Erythroblast (primary cell): ENCODE measurements at regions not wholly inside any gene's neighbourhood (a gene's known extent, or its start where the extent isn't known, plus 50 kb on each side); places are given as distances from the start of the nearest gene placed in this dataset.
"Not testable (repeated sequence)": the region's sequence is repeated elsewhere in the genome, so short reads cannot be mapped to it uniquely, and the experiment has no call there.

Experiments used
- DNase-seq, 2 experiments: peaks; one replicate each; lab custom pipeline; 2025; lab: John Stamatoyannopoulos, UW
- GATA1 ChIP-seq: IDR thresholded peaks from 2 replicates; pipeline ENCODE4 v1.6.1; 2011; ENCODE audit warnings: low read depth, mild to moderate bottlenecking, control low read depth, low read length, moderate library complexity
- POLR2A ChIP-seq: IDR thresholded peaks from 2 replicates; pipeline ENCODE4 v1.6.1; 2011; ENCODE audit warnings: mild to moderate bottlenecking, low read length

DNA sequence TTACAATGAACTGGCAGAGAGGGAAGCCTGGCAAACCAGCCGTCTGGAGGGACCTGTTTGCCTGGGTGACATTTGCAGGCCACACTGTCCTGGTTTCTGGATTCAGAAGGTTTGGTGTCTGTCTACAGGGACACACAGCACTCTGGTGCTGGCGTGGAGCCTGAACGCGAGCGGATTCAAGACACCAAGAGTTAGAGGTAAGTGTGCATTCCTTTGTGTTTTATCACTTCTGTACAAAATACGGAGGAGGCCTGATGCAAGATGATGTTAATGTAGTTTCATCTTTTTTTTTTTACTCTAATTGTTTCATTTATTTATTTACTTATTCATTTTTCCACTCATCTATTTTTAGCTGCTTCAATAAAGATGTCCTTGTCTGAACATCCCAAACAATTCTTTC, 485.3 kb upstream of the ADARB2 start:
- TF ChIP-seq POLR2A (no peak), GATA1 (no peak)
- DNase-seq = no peak

DNA sequence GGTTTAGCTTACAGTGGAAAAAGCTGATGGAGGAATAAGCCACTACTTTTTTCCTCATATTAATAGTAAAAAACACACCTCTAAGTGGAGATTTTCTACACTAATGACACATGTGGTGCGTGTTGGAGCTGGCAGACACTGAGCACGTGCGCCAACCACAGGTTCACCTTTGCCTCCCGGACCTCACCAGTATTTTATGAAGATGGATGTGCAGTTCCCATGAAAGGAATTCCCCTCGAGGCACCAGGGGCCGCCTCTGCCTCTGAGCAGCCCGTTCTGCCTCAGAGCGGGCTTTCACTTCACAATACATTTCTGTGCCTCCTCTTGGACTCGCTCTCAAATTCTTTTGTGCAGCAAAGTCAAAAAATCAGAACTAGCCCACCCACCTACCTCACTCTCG, 477.5 kb upstream of the ADARB2 start:
- no peak for DNase-seq
- no peak for TF ChIP-seq GATA1
- no peak for TF ChIP-seq POLR2A

DNA sequence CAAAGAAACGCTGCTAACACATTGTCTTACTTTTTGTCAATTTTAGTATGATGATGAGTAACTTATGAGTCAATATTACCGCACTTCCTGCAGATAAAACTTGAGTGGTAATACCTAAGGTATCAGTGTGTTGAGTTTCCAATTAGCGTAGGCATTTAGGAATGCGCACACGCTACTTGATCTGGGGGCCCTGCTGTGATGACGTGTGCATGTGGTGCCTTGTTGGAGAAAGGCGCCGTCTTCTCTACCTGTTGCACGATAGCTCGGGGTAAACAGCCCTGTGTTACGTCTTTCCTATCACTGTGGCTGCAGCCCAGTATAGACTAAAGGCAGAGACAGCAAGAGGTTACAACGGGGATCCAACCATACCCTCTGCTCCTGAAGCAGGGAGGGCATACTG, 476.8 kb upstream of the ADARB2 start:
- DNase-seq = no peak
- TF ChIP-seq GATA1 = no peak
- TF ChIP-seq POLR2A = no peak

DNA sequence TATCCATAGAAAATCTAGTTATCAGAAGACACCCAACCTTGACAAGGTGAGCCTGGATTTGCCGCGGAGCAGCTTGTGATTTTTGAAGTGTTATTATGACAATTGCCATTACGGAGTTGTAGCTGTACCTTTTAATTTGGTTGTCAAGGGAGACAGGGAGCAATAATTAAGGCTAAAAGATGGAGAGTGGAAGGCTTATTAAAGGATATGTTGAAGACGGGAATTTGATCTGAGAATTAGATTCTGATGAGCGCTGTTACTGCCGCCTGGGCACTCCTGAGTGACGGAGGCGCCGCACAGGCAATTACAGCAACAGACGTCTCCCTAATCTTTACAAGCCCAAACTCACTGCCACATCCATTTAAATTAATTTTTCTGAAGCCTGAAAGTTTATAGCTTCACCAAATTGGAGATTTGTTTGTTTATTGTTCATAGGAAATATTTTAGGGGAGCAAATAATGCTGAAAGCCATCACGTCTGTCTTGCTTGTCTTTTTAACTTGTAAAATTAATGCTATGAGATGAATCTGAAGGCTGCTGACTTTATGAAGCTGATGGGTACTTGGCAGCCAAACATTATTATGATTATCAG, 475.0 kb upstream of the ADARB2 start:
- DNase-seq = no peak

DNA sequence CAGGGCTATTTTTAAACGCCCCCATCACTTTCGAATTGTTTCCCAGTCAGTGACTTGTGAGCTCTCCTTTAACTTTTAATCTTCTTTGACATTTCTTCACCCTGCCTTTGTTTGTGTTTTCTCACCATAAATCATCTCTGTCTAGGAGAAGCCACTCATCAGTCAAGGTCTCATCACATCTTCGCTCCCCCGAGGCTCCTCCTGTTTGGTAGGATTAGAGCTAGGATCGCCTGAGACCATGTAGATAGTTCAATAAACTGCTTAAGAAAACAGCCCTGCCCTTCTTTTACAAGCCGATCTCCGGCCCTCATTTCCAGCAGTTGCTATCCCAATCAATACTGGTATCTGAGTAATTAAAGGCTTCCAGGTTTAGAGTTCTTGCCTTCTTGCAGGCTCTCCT, 472.8 kb upstream of the ADARB2 start:
- TF ChIP-seq POLR2A (no peak), GATA1 (no peak)
- DNase-seq = no peak

More for the DNA sequence above, 475.0 kb upstream of the ADARB2 start:
- TF ChIP-seq GATA1 = no peak
- no peak for TF ChIP-seq POLR2A

DNA sequence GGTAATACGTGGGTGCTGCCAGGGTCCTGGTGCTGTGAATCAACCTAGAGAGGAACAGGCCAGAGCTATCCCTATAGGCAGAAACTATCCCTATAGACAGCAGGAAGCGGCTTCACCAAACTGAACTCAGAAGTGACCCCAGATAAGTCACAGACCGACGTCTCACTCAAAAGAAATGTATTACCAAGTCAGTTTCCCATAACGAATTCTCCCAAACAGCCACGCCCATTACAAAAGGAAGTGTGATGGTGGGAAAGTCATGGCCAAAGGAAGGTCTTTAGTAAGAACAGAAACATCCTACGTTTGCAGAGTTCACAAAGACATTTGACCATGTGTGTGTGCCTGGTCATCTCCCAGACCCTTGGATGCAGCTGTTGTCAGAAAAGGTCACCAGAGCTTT, 470.8 kb upstream of the ADARB2 start:
- TF ChIP-seq POLR2A (no peak), GATA1 (no peak)
- no peak for DNase-seq

DNA sequence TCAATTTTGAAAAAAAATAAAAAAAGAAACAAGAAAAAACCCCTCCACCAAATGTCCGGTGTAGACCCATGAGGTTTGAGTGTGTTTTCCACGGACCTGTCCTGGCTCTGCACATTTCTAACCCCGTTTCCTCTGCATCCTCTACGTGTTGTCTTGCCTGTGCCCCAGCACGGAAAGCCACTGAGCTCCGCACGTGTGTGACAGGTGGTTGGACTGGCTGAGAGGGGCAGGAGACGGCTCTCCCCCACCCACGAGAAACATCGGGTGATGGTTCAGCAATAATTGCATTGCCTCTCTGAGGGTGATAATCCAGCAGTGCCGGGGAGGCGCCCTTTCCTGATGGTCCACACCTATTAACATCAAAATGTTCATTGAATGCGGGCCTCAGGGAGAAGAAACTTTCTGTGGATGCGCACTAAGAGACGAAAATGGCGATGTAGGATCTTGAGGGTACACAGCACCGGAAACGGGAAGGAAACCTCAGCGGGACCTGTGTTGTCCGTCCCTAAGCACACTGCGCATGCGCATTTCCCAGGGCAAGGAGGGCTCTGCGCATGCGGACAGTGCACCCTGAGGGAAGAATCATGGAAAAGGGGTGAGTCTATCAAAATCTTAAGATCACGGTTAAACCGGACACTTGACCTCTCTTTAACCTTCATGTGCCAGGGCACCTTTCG, 470.1 kb upstream of the ADARB2 start:
- no peak for TF ChIP-seq POLR2A
- no peak for TF ChIP-seq GATA1
- no peak for DNase-seq

DNA sequence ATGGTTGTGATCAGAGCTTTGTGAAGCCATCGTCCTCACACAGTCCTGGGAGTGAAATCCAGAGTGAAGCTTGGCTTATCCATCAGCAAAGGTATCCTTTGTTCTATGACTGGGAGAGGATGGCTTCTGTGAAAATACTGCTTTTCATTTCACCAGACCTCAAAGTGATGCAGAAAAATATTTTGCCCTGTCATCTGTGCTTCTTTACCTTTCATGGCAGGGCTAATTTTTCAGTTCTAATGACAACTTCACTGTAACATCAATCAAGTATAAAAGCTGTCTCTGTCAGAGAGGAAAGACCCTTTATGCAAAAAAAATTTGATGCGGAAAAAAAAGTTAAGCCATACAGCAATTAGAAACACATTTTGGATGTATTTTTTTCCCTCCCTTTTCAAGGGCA, 468.1 kb upstream of the ADARB2 start:
- no peak for DNase-seq
- TF ChIP-seq GATA1 (no peak), POLR2A (no peak)

DNA sequence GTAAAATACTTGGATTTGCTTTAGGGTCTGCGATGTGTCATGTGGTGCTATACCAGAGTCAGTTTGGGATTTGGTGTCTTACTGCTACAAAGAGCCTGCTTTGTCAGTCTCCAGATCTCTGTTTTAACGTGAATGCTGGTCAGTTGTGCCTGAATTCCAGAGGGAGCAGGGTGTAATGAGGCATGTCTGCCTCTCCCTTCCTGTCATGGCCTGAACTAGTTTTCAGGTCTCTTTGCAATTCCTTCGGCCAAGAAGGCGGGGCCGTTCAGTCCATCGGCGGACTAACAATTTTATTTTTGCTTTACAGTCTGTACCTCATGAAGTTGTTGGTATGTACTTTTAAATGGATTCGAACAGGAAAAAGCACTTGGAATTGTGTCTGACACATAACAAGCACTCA, 465.1 kb upstream of the ADARB2 start:
- no peak for TF ChIP-seq GATA1
- no peak for TF ChIP-seq POLR2A
- no peak for DNase-seq

DNA sequence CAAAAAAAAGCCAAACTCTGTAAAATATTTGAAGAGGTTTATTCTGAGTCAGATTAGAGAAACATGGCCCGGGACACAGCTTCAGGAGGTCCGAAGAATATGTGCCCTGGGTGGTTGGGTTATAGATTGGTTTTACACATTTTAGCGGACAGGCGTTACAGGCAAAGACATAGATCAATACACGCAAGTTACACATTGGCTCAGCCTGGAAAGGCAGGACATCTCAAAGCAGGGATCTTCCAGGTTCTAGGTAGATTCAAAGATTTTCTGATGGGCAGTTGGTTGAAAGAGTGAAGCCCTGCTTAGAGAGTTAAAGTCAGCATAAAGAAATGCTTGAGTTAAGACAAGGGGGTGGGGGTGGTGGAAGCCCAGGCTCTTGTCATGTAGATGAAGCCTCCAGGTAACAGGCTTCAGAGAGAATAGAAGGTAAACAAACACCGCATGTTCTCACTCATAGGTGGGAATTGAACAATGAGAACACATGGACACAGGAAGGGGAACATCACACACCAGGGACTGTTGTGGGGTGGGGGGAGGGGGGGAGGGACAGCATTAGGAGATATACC, 464.3 kb upstream of the ADARB2 start:
- TF ChIP-seq GATA1 = no peak
- no peak for TF ChIP-seq POLR2A
- no peak for DNase-seq

DNA sequence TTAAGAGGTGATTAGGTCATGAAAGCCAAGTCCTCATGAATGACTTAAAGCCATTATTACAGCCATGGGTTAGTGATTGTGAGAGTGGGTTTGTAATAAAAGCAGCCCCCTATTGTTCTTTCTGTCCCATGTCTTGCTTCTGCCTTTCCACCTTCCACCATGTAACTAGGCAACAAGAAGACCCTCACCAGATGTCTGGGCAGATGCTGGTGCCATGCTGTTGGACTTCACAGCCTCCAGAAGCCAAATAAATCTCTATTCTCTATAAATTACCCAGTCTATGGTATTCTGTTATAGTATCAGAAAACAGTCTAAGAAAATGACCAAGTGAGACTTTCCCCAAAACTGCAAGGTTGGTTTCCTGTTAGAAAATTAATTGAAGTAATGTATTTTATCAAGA, 460.3 kb upstream of the ADARB2 start:
- no peak for TF ChIP-seq POLR2A
- no peak for TF ChIP-seq GATA1
- DNase-seq = no peak

DNA sequence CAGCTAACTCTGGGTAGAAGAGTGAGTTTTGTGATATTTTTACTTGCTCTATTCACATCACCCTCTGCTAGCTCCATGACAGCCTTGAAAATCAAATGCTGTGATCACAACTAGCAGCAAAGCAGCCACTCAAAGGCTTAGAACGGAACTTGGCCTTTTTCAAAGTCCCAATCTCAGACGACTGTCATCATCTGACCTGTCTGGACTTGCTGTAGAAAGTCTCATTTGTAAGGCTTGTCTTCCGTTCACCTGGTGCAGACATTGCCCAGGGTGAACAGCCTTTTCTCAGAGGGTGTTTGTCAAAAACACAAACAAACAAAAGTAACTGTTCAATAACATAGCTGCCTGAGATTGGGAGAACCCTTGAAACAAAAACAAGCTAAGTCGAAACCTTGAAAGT, 458.9 kb upstream of the ADARB2 start:
- DNase-seq = no peak
- TF ChIP-seq POLR2A = no peak
- no peak for TF ChIP-seq GATA1

DNA sequence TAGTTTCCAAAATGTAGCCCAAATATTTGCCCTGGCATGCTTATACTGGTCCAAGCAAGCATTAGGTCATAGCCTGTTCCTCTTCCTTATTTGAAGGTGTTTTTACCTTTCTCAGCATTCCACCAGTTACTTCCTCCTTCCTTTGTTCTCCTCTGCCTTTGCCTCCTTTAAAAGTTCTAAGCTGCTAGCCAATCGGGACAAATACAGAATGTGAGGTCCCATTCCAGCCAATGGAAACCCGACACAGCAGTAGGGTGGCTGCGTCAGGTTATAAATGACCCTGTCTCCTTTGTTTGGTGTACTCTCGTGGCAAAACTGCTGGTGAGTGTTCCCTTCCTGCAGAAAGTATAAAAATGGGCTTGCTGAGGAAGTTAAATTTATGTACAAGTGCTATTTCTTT, 452.0 kb upstream of the ADARB2 start:
- DNase-seq = not testable (repeated sequence)

DNA sequence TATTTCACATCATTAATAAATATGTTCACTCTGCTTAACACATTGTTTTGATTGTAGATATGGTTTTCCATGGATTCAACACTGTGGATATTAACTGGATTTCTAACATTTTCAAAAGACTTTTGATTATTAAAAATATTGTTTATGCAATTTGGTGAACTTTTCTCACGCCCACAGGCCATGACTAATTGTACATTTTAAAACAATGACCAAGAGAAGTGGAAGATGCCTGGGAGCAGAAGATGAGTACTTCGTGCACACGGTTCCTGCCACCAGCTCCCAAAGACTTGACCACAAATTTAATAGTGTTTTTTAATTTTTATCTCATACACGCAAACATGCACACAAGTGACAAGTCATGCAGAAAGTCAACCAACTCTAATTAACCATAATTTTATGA, 451.0 kb upstream of the ADARB2 start:
- DNase-seq = no peak
- TF ChIP-seq GATA1 (no peak), POLR2A (no peak)

DNA sequence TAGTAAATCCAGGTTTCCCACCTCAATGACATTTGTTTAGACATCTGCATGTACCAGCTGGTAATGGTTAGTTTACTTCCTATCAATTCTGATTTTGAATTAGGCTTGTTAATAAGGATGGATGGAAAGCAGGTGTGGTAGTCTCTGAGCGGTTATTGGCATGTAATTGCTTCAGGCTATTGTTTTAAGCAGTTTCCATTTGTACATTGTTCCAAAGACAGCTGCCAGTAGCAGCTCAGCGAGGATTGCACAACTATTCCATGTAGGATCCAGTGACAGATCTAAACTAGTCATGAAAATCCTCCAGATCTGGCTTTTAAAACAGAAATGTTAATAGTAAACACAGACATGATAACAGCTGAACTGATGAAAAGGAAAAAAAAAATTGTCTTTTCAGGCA, 436.0 kb upstream of the ADARB2 start:
- TF ChIP-seq POLR2A (no peak), GATA1 (no peak)
- DNase-seq = no peak
